NCI-H146 treated with DMSO at 0.1 percent for 48 hours (cell line): ENCODE measurements at regions not wholly inside any gene's neighbourhood (a gene's known extent, or its start where the extent isn't known, plus 50 kb on each side); places are given as distances from the start of the nearest gene placed in this dataset.
A peak's percentile ranks its signal among the peaks of the same experiment; 100 is the strongest.
"Not testable (repeated sequence)": the region's sequence is repeated elsewhere in the genome, so short reads cannot be mapped to it uniquely, and the experiment has no call there.

Experiments used
- DNase-seq: peaks from one replicate; lab custom pipeline; 2025; ENCODE audit not compliant: unreplicated experiment; lab: John Stamatoyannopoulos, UW

DNA sequence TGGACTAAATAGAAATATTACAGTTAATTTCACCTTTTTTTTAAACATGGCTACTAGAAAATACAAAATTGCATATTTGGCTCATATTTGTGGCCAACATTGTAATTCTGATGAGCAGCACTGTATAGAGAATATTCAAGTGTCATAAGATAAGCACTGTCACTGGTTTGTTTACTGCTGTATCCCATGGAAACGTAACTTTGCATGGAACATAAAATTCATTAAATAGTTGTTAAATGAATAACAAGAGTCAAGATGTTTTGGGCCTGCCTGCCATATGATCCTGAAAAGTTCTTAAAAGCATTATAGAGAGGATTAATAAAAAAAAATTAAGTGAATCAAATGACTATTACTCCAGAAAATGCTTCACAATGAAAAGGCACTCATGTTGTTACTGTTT lies 763.7 kb upstream of the CRIM1 start:
- DNase-seq: no peak

DNA sequence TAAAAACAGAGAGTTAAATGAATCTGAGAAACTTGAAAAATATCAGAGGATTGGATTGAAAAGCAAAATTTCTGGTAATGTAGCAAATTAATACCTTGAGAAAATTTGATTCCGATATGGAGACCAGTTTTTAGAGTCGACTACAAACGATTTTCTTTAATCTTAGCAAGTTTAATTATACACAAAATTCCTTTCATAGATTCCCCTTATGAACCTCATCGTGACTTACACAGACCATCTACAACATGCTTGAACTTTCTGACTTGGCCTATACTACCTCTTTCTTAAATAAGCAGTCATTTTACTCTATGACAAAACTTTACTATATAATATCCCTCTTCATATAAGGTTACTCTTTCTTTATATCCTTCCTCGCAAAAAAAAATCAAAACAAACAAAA lies 769.6 kb upstream of the CRIM1 start:
- DNase-seq: no peak

DNA sequence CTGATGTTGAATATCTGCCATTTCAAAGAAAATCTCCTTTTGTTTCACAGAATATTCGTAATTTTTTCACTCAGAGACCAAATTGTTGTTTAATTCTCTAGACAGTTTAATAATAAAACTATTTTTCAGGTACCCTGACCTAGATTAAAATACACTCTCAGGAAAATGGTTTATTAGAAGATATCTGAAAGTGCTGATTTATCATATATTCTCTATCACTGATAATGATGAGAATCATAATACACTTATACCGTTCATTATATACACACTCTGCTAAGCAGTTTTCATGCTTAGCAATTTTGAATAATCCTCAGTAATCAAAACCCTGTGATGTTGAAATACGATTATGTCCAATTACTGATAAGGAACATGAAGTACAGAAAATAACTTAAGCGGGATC lies 772.9 kb upstream of the CRIM1 start:
- no peak for DNase-seq

DNA sequence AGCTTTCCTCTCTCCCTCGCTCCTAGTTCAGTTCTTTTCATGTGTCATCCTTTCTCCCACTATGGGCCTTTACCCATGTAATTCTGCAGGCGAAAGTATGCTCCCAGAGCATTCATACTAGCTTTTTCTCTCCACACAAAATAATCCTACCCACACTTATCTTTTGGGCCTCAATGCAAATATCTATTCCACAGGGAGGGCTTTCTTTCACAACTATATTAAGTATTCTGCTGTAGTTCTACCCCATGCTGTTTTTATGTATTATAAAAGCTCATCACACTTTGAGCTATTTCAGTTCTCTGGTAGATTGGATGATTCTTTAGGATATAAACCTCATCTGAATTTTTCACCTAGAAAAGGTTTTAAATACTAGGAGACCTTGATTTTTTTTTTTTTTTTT lies 774.6 kb upstream of the CRIM1 start:
- DNase-seq: no peak

DNA sequence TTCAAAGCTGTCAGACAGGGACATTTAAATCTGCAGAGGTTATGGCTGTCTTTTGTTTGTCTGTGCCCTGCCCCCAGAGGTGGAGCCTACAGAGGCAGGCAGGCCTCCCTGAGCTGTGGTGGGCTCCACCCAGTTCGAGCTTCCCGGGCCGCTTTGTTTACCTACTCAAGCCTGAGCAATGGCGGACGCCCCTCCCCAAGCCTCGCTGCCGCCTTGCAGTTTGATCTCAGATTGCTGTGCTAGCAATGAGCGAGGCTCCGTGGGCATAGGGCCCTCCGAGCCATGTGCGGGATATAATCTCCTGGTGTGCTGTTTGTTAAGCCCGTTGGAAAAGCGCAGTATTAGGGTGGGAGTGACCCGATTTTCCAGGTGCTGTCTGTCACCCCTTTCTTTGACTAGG lies 787.0 kb upstream of the CRIM1 start:
- DNase-seq: not testable (repeated sequence)

DNA sequence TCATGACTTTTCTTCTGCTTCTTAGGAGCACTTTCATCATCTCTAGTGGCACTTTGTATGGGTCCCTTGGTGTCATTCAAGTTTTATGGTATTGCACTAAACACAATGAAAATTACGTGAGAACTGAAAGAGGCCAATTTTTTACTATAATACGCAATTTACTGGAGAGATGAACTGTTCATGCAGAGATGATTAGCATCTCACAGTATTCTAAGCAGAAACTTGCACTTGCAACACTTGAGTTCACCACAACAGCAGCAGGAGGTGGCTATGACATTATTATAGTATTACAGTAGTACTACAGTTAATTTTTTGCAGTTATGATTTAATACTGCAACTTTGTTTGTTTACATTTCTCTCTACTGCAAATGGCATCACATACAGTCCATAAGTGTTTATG lies 793.1 kb upstream of the CRIM1 start:
- DNase-seq: no peak

DNA sequence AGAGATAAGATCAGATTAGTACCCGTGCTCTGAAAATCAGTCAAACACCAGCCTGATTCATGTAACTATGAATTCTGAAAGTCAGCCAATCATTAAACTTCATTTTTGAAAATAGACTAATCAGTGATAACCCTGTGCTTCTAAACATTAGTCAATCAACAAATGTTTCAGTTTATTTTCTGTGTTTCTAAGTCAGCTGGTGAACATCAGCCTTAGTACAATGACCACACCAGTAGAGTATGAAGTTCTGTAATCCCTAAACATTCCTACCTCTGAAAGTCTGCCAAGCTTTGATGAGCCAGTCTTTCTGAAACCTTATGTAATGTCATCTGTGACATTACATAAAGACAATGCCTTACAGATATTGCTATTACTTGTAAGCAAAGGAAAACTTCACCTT lies 807.4 kb upstream of the CRIM1 start:
- DNase-seq: no peak

DNA sequence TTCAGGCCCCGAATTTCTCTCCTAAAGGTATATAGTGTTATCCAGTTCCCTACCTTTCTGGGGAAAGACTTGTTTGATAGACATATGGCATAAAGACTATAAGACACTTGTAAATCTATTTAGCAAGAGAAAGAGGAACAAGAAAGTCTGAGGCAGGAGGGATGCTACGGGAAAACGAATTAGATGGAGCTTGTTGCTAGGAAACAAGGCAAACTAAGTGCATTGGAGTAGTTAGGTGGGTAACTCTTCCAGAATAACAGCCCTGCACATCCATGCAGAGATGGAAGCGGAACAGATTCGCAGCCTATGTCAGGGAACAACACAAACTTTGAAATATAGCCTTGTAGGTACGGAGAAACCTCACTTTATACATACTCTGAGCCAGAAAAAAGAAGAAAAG lies 810.3 kb upstream of the CRIM1 start:
- DNase-seq: no peak

DNA sequence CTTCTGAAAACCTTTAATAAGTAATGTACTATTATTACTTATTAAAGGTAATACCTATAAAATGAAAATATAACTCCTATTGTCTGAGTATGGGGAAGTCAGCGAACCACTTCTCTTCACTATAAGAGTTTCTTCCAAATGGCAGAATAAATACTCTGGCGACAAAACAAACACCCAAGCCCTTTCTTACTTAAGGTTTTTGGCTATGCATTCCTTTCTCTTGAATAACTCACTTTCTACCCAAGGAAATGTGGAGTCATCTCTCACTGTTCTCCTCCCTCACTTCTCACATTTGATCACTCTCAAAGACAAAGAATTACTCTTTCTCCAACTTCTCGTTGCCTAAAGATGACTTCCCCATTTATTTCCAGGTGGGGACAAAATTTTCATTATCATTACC lies 816.8 kb upstream of the CRIM1 start:
- DNase-seq: no peak

DNA sequence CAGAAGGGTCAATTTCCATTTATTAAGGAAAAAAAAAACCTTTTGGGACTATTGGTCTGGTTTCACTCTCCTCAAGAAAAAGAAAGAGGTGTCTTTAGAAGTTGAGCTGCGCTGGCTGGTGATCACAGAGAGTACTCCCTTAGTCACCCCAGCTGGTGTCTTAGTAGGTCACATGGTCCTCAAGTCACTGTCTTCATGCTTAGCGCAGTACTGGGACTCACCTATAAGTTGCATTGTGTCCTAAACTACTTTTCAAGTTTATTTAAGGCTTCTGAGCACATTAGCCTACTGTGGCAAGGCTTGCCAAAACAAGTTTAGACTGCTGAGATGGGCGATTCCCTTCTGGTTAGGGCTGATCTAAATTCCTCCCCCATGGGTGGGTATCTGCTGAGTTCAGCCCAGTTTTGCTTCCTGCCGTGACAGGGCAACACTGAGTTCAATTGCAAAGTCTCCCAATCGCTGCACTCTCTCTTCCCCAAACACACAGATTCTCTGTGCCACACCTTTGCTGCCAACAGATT lies 824.9 kb upstream of the CRIM1 start:
- no peak for DNase-seq

DNA sequence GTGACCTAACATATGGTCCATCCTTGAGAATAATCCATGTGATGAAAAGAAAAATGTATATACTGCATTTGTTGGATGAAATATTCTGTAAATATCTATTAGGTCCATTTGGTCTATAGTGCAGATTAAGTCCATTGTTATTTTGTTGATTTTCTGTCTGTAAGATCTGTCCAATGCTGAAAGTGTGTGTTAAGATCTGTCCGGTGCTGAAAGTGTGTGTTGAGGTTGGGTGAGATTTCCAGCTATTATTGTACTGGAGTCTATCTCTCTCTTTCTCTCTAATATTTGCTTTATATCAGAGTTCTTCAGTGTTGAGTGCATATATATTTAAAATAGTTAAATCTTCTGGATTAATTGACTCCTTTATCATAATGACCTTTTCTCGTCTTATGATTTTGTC lies 828.8 kb upstream of the CRIM1 start:
- DNase-seq: no peak

DNA sequence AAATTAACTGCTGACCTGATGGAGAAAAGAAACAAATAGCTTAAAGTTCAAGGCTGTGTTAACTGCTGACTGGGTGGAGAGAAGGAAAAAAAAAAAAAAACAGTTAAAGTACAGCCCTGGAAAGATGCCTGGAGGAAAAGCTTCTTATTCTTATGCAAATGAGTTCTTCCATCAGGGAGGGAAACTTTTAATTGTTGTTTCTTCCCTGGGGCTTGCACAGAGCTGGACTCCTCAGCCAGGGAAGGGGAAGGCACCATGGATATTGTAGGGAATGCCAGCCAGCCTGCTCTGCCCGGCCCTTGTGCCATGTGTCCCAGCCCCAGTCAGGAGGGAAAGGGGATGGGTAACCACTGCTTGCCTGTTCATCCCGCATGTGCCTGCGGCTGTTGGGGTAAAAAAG lies 833.1 kb upstream of the CRIM1 start:
- DNase-seq: no peak

DNA sequence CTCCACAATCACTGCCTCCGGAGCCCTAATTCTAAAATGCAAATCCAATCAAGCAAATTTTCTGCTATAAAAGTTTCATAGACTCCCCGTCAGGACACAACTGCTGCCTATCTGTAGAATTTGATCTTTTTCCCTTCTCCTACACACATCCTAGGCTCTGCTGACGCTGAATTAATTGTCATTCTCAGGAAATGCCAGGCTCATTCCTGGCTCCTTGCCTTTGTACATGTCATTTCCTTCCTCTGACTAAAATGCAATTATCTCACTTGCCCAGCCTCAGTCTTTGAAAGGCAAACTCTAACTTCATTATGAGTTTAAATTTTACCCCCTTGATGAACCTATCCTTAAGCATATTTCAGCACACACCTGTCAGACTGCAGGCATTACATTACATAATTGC lies 844.9 kb upstream of the CRIM1 start:
- no peak for DNase-seq

DNA sequence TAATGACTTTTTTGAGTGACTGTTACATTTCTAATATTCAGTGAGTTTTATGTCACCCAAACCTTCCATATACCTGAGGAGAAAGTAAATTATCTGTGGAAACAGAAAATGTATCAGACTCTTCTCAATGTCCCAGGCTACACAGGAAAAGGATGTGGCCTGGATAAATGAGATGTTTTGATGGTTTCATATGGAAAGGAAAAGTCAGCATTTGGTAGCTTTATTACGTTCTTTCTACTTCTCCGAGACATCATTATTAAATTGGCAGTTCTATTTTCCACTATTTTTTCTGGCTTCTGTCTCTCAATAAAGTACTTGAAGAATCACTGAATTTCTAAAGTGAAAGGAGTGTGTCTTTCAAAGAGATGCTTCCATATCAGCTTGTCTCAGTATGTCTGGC lies 847.0 kb upstream of the CRIM1 start:
- no peak for DNase-seq

DNA sequence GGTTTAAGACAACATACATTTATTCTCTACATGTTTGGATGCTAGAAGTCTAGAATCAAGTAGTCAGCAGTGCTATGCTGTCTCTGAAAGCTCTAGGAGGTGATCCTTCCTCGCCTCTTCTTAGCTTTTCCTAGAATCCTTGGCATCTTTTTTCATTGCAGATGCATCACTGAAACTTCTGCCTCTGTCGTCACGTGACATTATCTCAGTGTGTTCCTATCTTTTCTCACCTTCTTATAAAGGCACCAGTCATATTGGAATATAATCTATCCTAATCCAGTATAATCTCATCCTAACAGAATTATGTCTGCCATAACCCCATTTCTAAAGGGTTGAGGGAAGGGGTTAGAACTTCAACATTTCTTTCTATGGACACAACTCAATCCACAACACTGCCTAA lies 851.2 kb upstream of the CRIM1 start:
- no peak for DNase-seq

DNA sequence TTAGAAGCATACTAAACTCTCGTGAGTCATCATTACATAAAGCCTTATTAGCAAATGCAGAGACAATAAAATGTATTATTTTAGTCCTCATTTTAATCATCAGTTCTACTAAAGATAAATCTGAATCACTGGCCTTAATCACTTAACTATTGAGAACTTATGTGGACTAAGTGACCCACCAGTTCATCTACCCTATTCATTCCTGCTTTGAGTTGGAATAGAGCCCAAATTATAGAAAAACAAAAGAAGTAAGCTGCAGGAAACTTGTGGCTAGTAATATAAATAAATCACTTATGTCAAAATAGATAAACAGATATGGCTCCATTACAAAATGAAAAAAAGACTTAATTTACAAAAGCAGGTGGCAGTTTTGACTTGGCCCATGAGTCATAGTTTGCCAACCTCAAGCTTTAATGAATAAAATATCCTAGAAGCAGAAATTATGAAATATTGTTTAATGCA lies 851.8 kb upstream of the CRIM1 start:
- DNase-seq: peak; percentile 2

DNA sequence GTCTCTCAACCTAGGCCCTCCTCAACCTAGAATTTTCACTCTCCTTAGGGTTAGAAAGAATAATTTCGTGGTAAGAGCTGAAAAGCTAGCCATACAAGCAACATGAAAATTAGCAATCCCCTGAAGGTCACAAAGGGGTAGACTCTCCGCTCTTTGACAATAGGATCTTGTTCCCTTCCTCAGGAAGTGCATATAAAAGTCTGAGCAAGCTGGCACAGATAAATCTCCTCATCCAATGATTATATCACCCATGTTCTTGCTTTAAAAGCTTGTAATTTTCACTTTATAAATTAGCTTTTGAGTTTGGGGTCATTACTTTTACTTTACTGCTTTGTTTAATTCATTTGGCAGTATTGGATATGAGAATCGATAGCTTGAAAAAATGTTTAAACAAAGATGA lies 852.3 kb upstream of the CRIM1 start:
- DNase-seq: no peak

DNA sequence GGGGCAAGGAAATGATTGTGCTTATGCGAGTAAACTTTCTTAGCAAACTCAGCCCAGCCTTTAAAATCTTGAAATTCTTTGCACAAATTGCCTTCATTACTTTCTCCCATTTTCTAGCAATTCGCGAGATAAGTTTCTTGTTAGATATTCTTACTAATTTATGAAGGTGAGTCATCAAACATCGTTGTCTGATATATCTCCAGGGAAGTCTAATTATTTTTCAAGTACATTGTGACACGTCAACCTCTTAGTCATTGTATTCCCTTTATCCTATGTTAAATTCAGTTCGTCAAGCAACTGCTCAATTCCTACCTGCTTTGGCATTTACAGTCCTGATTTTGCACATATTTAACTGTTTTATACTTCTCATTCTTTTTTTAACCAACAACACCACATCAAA lies 854.5 kb upstream of the CRIM1 start:
- DNase-seq: no peak

DNA sequence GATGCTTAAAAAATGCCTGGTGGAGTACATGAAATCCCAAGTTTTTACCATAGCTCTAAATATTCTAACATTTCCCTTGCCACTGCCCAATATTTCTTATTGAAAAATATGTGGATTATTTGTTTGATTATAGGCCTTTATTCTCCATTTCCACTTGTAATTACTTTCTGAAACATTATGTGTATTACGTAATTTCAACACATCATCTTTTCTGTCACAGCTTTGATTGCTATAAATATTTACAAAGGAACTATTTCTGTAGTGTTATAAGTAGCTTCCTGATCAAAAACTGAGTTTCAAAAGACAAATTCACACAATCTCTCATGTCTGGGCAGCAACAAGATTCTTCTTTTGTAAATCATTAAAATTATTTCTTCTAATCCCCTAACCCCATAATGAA lies 859.6 kb upstream of the CRIM1 start:
- DNase-seq: no peak

DNA sequence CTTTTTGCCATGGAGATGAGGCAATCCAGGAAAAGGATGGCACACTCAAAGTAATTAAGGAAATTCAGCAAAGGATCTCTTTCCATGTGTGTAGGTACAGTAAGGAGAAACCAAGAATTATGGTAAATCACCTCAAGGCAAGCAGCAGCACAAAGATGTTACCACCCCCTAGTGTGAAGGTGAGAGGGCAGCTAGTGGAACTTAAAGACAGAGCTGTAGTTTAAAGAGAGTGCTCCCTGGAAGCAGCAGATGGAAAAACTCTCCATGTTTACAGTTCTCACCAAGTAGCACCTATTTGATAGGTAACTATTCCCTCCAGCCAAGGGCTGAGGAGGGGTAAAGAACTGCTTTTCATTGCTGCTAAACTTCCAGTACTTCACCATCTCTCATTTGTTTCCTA lies 860.4 kb upstream of the CRIM1 start:
- no peak for DNase-seq

DNA sequence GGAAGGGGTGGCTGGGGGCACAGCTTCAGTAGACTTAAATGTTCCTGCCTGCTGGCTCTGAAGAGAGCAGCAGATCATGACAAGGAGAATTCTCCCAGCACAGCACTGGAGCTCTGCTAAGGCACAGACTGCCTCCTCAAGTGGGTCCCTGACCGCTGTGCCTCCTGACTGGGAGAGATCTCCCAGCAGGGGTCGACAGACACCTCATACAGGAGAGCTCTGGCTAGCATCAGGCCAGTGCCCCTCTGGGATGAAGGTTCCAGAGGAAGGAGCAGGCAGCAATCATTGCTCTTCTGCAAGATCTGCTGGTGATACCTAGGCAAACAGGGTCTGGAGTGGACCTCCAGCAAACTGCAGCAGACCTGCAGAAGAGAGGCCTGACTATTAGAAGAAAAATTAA lies 877.5 kb upstream of the CRIM1 start:
- not testable (repeated sequence) for DNase-seq

DNA sequence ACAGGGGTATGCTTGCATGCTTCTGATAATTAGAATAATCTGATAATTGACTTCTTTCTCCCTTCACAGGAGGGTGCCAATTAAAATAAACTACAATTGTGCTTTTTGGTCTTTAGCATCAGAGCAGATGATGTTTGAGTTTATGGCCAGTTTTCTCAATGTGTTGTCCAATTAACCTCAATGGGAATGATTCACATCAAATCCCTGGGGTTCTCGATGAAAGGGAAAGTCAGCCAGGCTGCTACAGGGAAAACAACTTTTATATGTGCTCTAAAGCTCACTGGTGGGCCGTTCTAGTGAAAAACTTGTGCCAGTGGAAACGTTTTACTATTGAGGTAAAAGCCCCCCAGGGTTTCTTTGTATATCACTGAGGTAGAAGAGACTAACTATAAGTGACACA lies 887.3 kb upstream of the CRIM1 start:
- peak; percentile 83 for DNase-seq

DNA sequence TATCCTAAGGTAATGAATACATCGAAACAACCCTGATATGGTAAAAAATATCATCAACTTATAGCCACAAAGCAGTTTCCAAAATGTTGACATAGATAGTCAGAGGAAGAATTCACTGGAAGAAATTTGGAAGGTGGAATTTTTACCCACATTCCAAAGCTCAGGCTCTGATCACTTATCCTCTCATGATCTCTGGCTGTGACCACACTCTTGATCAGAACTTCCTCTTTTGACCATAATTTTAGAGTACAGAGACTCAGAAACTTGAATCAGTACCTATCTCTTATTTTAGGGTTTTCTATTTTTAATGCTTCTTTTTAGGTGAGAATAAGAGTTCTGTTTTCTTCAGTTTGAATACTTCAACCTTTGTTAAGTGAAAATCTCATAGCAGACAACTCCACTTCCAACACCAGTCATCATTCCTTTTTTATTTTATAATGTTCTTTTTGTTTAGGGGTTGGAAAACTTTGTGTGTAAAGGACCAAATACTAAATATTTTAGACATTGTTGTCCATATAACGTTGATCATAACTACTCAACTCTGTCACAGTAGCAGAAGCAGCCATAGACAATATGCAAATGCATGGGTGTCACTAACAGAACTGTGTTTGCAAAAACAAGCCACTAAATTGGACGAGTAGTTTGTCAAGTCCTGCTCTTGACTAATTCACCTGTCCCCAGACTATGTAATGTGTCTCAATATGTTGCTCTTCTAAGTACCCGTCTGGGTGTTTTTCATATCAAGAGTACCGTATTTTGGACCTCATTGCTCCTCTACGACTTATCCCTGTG lies 891.6 kb upstream of the CRIM1 start:
- no peak for DNase-seq
